GM23338 (cell line): ENCODE measurements at regions not wholly inside any gene's neighbourhood (a gene's known extent, or its start where the extent isn't known, plus 50 kb on each side); places are given as distances from the start of the nearest gene placed in this dataset.

Experiments used
- ATAC-seq: fragments of 200-7000 bp; cut with Tn5 transposase; 3 replicates; pipeline ENCODE4 v1.9.1; 2020
- DNase-seq: peaks from one replicate; pipeline ENCODE4 v3.0.0-alpha.2; 2015; ENCODE audit warnings: low spot score
- H2AFZ ChIP-seq: fragments of 200-600 bp; sonication (generic); 2 replicates; pipeline ENCODE4 v1.8.0; 2016; ENCODE audit warnings: antibody characterized with exemption, mild to moderate bottlenecking, moderate library complexity
- H3F3A ChIP-seq: fragments of 200-600 bp; sonication (generic); replicated peaks from 2 replicates; pipeline ENCODE4 v1.8.0; 2017; ENCODE audit warnings: antibody characterized with exemption, mixed run types, low read depth
- H3K27ac ChIP-seq: fragments of 200-600 bp; sonication (generic); 2 replicates; pipeline ENCODE4 v1.6.1; 2016; ENCODE audit warnings: low read depth
- H3K27me3 ChIP-seq: fragments of 200-600 bp; sonication (generic); 2 replicates; pipeline ENCODE4 v1.8.0; 2016; ENCODE audit warnings: mild to moderate bottlenecking, mixed run types, moderate library complexity; ENCODE audit not compliant: insufficient read depth
- H3K36me3 ChIP-seq: fragments of 200-600 bp; sonication (generic); 2 replicates; pipeline ENCODE4 v1.8.0; 2016; ENCODE audit warnings: mild to moderate bottlenecking; ENCODE audit not compliant: insufficient read depth
- H3K4me1 ChIP-seq: fragments of 200-600 bp; sonication (generic); 2 replicates; pipeline ENCODE4 v1.8.0; 2016; ENCODE audit warnings: mild to moderate bottlenecking, moderate library complexity; ENCODE audit not compliant: insufficient read depth
- H3K4me2 ChIP-seq: fragments of 200-600 bp; sonication (generic); 2 replicates; pipeline ENCODE4 v1.7.1; 2017; ENCODE audit warnings: mixed run types
- H3K4me3 ChIP-seq: fragments of 200-600 bp; sonication (generic); 2 replicates; pipeline ENCODE4 v1.6.1; 2016; ENCODE audit warnings: mixed run types
- H3K79me2 ChIP-seq: fragments of 200-600 bp; sonication (generic); replicated peaks from 2 replicates; pipeline ENCODE4 v1.8.0; 2017; ENCODE audit warnings: mild to moderate bottlenecking; ENCODE audit not compliant: insufficient read depth
- H3K9me2 ChIP-seq: fragments of 200-600 bp; sonication (generic); 2 replicates; pipeline ENCODE4 v1.8.0; 2017; ENCODE audit not compliant: insufficient read depth
- H4K20me1 ChIP-seq: fragments of 200-600 bp; sonication (generic); replicated peaks from 2 replicates; pipeline ENCODE4 v1.8.0; 2017; ENCODE audit warnings: mild to moderate bottlenecking; ENCODE audit not compliant: insufficient read depth
- H3K27ac Mint-ChIP-seq: 2 replicates; pipeline ENCODE4 v1.8.0; 2020; ENCODE audit warnings: inconsistent platforms, mild to moderate bottlenecking, moderate library complexity, mixed read lengths
- H3K27me3 Mint-ChIP-seq: 3 replicates; pipeline ENCODE4 v1.8.0; 2022; ENCODE audit warnings: low read depth, mild to moderate bottlenecking, moderate library complexity, mixed read lengths, inconsistent platforms; ENCODE audit not compliant: insufficient read depth, poor library complexity
- H3K36me3 Mint-ChIP-seq: 3 replicates; pipeline ENCODE4 v1.8.0; 2021; ENCODE audit warnings: low read depth, mild to moderate bottlenecking, inconsistent platforms, moderate library complexity, mixed read lengths
- H3K4me1 Mint-ChIP-seq: 3 replicates; pipeline ENCODE4 v1.8.0; 2020; ENCODE audit warnings: mild to moderate bottlenecking, inconsistent platforms, mixed read lengths
- H3K4me3 Mint-ChIP-seq: 3 replicates; pipeline ENCODE4 v1.8.0; 2021; ENCODE audit warnings: moderate library complexity, mild to moderate bottlenecking, inconsistent platforms, mixed read lengths
- H3K9me3 Mint-ChIP-seq: 3 replicates; pipeline ENCODE4 v1.8.0; 2020; ENCODE audit warnings: moderate library complexity, mild to moderate bottlenecking, inconsistent platforms, mixed read lengths
- CREB1 ChIP-seq: fragments of 250-450 bp; sonication (Bioruptor Pico); IDR thresholded peaks from 2 replicates; pipeline ENCODE4 v1.5.0; 2020; ENCODE audit warnings: low read depth, mild to moderate bottlenecking, moderate library complexity
- EZH2 ChIP-seq: fragments of 200-600 bp; sonication (generic); IDR thresholded peaks from one replicate; pipeline ENCODE4 v1.8.0; 2017; ENCODE audit warnings: antibody characterized with exemption, mild to moderate bottlenecking, low read depth; ENCODE audit not compliant: unreplicated experiment
- EZH2phosphoT487 ChIP-seq: fragments of 200-600 bp; sonication (generic); IDR thresholded peaks from one replicate; pipeline ENCODE4 v1.8.1; 2018; ENCODE audit warnings: antibody characterized with exemption; ENCODE audit not compliant: unreplicated experiment
- JUNB ChIP-seq: IDR thresholded peaks from one replicate; pipeline ENCODE4 v1.6.1; 2016; ENCODE audit warnings: antibody characterized with exemption; ENCODE audit not compliant: unreplicated experiment
- POLR2AphosphoS5 ChIP-seq: IDR thresholded peaks from 2 replicates; pipeline ENCODE4 v1.6.1; 2016; ENCODE audit warnings: antibody characterized with exemption, low read depth
- STAT1 ChIP-seq: IDR thresholded peaks from one replicate; pipeline ENCODE4 v1.6.1; 2016; ENCODE audit warnings: antibody characterized with exemption; ENCODE audit not compliant: unreplicated experiment
- ZNF114 ChIP-seq: fragments of 250-450 bp; sonication (Bioruptor Pico); IDR thresholded peaks from 2 replicates; pipeline ENCODE4 v1.5.0; 2020; ENCODE audit warnings: mild to moderate bottlenecking, moderate library complexity
- ZNF331 ChIP-seq: fragments of 250-450 bp; sonication (Bioruptor Pico); IDR thresholded peaks from 2 replicates; pipeline ENCODE4 v1.5.0; 2020; ENCODE audit warnings: low read depth, mild to moderate bottlenecking, moderate library complexity
- TF ChIP-seq, protein P1 (sequence below): IDR thresholded peaks from 2 replicates; pipeline ENCODE4 v1.6.1; 2016; ENCODE audit warnings: antibody characterized with exemption
- TF ChIP-seq, protein P2 (sequence below): fragments of 250-450 bp; sonication (Bioruptor Pico); IDR thresholded peaks from 2 replicates; pipeline ENCODE4 v1.5.0; 2020; ENCODE audit warnings: mild to moderate bottlenecking, moderate library complexity
- TF ChIP-seq, protein P3 (sequence below): IDR thresholded peaks from one replicate; pipeline ENCODE4 v1.6.1; 2018; ENCODE audit warnings: antibody characterized with exemption; ENCODE audit not compliant: unreplicated experiment

DNA sequence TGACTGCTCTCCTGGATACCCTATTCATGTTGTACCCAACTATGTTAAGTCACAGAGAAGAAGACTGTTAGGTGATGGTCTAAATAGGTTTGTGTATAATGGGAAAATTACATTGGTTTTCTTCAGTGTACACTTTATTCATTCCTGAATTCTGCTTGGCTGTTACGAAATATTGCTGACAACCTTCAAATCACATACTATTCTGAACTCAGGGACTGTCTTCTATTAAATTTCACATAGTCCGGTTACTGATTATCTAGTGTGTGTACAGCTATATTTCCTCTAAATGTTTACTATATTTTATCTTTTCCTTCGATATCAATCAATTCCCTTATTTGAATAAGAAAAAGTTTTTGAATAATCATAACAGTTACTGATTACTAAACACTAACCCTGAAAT, 1090.3 kb upstream of the CITED2 start:
- no peaks in the 10 kb centered on the region for H3K27me3 ChIP-seq
- H3K4me3 ChIP-seq: no peak overlapping the region
- H2AFZ ChIP-seq: no peak overlapping the region
- H3K9me3 Mint-ChIP-seq: peaks cover 22% of the 10 kb centered on the region
- H3K27ac ChIP-seq: no peak overlapping the region
- H3K4me3 Mint-ChIP-seq: no peak overlapping the region
- no peak for DNase-seq
- H4K20me1 ChIP-seq: no peaks in the 10 kb centered on the region
- TF ChIP-seq ZNF114 (CRISPR knock-in tag) (no peak), EZH2phosphoT487 (no peak), STAT1 (no peak), POLR2AphosphoS5 (no peak), ZNF331 (CRISPR knock-in tag) (no peak)
- no peaks in the 10 kb centered on the region for H3F3A ChIP-seq
- H3K36me3 Mint-ChIP-seq: peaks cover 13% of the 10 kb centered on the region; the same call in 2 of the 3 replicates
- no peak overlapping the region for H3K4me2 ChIP-seq
- peaks cover 6% of the 10 kb centered on the region; the same call in 1 of the 2 replicates for H3K36me3 ChIP-seq
- peaks cover 16% of the 10 kb centered on the region for H3K4me1 Mint-ChIP-seq
- no peaks in the 10 kb centered on the region for H3K79me2 ChIP-seq
- H3K27ac Mint-ChIP-seq: no peak overlapping the region
- H3K9me2 ChIP-seq: no peaks in the 10 kb centered on the region
- peaks cover 2% of the 10 kb centered on the region for H3K27me3 Mint-ChIP-seq
- ATAC-seq: no peak
- H3K4me1 ChIP-seq: peaks cover 5% of the 10 kb centered on the region; the same call in 1 of the 2 replicates

DNA sequence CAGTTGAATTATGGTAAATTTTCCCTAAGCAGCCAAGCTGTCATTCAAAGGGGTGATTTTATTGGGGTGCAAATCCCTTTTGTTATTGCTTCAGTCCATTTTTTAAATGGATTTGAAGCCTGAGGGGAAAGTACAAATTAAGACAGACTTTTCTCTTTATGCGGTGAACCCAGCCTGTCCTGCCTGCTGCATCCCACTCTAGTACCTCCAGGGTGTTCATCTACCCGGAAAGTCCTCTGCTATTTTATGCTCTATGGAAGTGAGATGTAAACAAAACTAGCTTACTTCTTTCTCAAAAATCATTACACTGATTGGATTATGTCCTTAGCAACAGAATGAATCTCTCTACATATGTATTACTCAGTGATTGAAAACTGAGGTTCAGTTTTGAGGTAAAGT, 1088.9 kb upstream of the CITED2 start:
- H3K36me3 ChIP-seq: peaks cover 6% of the 10 kb centered on the region; the same call in 1 of the 2 replicates
- H3F3A ChIP-seq: no peaks in the 10 kb centered on the region
- H3K9me3 Mint-ChIP-seq: peaks cover 16% of the 10 kb centered on the region
- no peak overlapping the region for H3K4me3 ChIP-seq
- no peaks in the 10 kb centered on the region for H3K79me2 ChIP-seq
- no peak overlapping the region; the same call in 1 of the 2 replicates for H3K27ac Mint-ChIP-seq
- H3K27me3 ChIP-seq: no peaks in the 10 kb centered on the region
- H3K27ac ChIP-seq: no peak overlapping the region
- ATAC-seq (no peak), DNase-seq (no peak)
- no peak overlapping the region for H3K4me2 ChIP-seq
- H3K4me1 ChIP-seq: peaks cover 5% of the 10 kb centered on the region; the same call in 1 of the 2 replicates
- peaks cover 16% of the 10 kb centered on the region for H3K4me1 Mint-ChIP-seq
- peaks cover 13% of the 10 kb centered on the region; the same call in 2 of the 3 replicates for H3K36me3 Mint-ChIP-seq
- H4K20me1 ChIP-seq: no peaks in the 10 kb centered on the region
- H3K27me3 Mint-ChIP-seq: peaks cover 2% of the 10 kb centered on the region
- no peak overlapping the region for H3K4me3 Mint-ChIP-seq
- no peak overlapping the region; the same call in 1 of the 2 replicates for H2AFZ ChIP-seq
- 0 out of 2 replicates have a peak, but pooled peaks cover 8% of the 10 kb centered on the region for H3K9me2 ChIP-seq
- no peak for TF ChIP-seq JUNB
- no peak for TF ChIP-seq EZH2
- TF ChIP-seq CREB1: no peak
- TF ChIP-seq, protein P1, sequence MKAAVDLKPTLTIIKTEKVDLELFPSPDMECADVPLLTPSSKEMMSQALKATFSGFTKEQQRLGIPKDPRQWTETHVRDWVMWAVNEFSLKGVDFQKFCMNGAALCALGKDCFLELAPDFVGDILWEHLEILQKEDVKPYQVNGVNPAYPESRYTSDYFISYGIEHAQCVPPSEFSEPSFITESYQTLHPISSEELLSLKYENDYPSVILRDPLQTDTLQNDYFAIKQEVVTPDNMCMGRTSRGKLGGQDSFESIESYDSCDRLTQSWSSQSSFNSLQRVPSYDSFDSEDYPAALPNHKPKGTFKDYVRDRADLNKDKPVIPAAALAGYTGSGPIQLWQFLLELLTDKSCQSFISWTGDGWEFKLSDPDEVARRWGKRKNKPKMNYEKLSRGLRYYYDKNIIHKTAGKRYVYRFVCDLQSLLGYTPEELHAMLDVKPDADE: no peak
- TF ChIP-seq EZH2phosphoT487: no peak
- TF ChIP-seq, protein P2, sequence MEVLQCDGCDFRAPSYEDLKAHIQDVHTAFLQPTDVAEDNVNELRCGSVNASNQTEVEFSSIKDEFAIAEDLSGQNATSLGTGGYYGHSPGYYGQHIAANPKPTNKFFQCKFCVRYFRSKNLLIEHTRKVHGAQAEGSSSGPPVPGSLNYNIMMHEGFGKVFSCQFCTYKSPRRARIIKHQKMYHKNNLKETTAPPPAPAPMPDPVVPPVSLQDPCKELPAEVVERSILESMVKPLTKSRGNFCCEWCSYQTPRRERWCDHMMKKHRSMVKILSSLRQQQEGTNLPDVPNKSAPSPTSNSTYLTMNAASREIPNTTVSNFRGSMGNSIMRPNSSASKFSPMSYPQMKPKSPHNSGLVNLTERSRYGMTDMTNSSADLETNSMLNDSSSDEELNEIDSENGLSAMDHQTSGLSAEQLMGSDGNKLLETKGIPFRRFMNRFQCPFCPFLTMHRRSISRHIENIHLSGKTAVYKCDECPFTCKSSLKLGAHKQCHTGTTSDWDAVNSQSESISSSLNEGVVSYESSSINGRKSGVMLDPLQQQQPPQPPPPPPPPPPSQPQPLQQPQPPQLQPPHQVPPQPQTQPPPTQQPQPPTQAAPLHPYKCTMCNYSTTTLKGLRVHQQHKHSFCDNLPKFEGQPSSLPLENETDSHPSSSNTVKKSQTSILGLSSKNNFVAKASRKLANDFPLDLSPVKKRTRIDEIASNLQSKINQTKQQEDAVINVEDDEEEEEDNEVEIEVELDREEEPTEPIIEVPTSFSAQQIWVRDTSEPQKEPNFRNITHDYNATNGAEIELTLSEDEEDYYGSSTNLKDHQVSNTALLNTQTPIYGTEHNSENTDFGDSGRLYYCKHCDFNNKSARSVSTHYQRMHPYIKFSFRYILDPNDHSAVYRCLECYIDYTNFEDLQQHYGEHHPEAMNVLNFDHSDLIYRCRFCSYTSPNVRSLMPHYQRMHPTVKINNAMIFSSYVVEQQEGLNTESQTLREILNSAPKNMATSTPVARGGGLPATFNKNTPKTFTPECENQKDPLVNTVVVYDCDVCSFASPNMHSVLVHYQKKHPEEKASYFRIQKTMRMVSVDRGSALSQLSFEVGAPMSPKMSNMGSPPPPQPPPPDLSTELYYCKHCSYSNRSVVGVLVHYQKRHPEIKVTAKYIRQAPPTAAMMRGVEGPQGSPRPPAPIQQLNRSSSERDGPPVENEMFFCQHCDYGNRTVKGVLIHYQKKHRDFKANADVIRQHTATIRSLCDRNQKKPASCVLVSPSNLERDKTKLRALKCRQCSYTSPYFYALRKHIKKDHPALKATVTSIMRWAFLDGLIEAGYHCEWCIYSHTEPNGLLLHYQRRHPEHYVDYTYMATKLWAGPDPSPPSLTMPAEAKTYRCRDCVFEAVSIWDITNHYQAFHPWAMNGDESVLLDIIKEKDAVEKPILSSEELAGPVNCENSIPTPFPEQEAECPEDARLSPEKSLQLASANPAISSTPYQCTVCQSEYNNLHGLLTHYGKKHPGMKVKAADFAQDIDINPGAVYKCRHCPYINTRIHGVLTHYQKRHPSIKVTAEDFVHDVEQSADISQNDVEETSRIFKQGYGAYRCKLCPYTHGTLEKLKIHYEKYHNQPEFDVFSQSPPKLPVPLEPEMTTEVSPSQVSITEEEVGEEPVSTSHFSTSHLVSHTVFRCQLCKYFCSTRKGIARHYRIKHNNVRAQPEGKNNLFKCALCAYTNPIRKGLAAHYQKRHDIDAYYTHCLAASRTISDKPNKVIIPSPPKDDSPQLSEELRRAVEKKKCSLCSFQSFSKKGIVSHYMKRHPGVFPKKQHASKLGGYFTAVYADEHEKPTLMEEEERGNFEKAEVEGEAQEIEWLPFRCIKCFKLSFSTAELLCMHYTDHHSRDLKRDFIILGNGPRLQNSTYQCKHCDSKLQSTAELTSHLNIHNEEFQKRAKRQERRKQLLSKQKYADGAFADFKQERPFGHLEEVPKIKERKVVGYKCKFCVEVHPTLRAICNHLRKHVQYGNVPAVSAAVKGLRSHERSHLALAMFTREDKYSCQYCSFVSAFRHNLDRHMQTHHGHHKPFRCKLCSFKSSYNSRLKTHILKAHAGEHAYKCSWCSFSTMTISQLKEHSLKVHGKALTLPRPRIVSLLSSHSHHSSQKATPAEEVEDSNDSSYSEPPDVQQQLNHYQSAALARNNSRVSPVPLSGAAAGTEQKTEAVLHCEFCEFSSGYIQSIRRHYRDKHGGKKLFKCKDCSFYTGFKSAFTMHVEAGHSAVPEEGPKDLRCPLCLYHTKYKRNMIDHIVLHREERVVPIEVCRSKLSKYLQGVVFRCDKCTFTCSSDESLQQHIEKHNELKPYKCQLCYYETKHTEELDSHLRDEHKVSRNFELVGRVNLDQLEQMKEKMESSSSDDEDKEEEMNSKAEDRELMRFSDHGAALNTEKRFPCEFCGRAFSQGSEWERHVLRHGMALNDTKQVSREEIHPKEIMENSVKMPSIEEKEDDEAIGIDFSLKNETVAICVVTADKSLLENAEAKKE: no peak
- TF ChIP-seq, protein P3, sequence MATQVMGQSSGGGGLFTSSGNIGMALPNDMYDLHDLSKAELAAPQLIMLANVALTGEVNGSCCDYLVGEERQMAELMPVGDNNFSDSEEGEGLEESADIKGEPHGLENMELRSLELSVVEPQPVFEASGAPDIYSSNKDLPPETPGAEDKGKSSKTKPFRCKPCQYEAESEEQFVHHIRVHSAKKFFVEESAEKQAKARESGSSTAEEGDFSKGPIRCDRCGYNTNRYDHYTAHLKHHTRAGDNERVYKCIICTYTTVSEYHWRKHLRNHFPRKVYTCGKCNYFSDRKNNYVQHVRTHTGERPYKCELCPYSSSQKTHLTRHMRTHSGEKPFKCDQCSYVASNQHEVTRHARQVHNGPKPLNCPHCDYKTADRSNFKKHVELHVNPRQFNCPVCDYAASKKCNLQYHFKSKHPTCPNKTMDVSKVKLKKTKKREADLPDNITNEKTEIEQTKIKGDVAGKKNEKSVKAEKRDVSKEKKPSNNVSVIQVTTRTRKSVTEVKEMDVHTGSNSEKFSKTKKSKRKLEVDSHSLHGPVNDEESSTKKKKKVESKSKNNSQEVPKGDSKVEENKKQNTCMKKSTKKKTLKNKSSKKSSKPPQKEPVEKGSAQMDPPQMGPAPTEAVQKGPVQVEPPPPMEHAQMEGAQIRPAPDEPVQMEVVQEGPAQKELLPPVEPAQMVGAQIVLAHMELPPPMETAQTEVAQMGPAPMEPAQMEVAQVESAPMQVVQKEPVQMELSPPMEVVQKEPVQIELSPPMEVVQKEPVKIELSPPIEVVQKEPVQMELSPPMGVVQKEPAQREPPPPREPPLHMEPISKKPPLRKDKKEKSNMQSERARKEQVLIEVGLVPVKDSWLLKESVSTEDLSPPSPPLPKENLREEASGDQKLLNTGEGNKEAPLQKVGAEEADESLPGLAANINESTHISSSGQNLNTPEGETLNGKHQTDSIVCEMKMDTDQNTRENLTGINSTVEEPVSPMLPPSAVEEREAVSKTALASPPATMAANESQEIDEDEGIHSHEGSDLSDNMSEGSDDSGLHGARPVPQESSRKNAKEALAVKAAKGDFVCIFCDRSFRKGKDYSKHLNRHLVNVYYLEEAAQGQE: no peak
- no peak for TF ChIP-seq STAT1
